Hepatocyte (in vitro differentiated cells): ENCODE measurements at regions not wholly inside any gene's neighbourhood (a gene's known extent, or its start where the extent isn't known, plus 50 kb on each side); places are given as distances from the start of the nearest gene placed in this dataset.
"Not testable (repeated sequence)": the region's sequence is repeated elsewhere in the genome, so short reads cannot be mapped to it uniquely, and the experiment has no call there.

Source experiments
- DNase-seq: peaks from one replicate; pipeline ENCODE4 v3.0.0-alpha.2; 2016; ENCODE audit warnings: low spot score
- H2AFZ ChIP-seq: fragments of 200-600 bp; sonication (generic); 2 replicates; pipeline ENCODE4 v1.6.0; 2016; ENCODE audit warnings: antibody characterized with exemption, mild to moderate bottlenecking
- H3K27ac ChIP-seq: fragments of 200-600 bp; sonication (generic); 2 replicates; pipeline ENCODE4 v1.5.1; 2016; ENCODE audit warnings: mild to moderate bottlenecking
- H3K27me3 ChIP-seq: fragments of 200-600 bp; sonication (generic); 2 replicates; pipeline ENCODE4 v1.6.1; 2016
- H3K36me3 ChIP-seq: fragments of 200-600 bp; sonication (generic); replicated peaks from 2 replicates; pipeline ENCODE4 v1.5.1; 2016; ENCODE audit warnings: low read depth; ENCODE audit not compliant: insufficient read depth
- H3K4me1 ChIP-seq: fragments of 200-600 bp; sonication (generic); 2 replicates; pipeline ENCODE4 v1.5.1; 2016; ENCODE audit warnings: mild to moderate bottlenecking, moderate library complexity; ENCODE audit not compliant: insufficient read depth
- H3K4me2 ChIP-seq: fragments of 200-600 bp; sonication (generic); 2 replicates; pipeline ENCODE4 v1.6.0; 2016
- H3K4me3 ChIP-seq: fragments of 200-600 bp; sonication (generic); 2 replicates; pipeline ENCODE4 v1.5.1; 2016; ENCODE audit warnings: mild to moderate bottlenecking
- H3K79me2 ChIP-seq: fragments of 200-600 bp; sonication (generic); 2 replicates; pipeline ENCODE4 v1.6.0; 2017; ENCODE audit warnings: mild to moderate bottlenecking
- H3K9me2 ChIP-seq: fragments of 200-600 bp; sonication (generic); replicated peaks from 2 replicates; pipeline ENCODE4 v1.6.0; 2017; ENCODE audit warnings: mild to moderate bottlenecking; ENCODE audit not compliant: insufficient read depth
- H3K9me3 ChIP-seq: fragments of 200-600 bp; sonication (generic); 2 replicates; pipeline ENCODE4 v1.5.1; 2016; ENCODE audit warnings: low read depth, mild to moderate bottlenecking
- H4K20me1 ChIP-seq: fragments of 200-600 bp; sonication (generic); 2 replicates; pipeline ENCODE4 v1.6.0; 2016; ENCODE audit warnings: mild to moderate bottlenecking; ENCODE audit not compliant: insufficient read depth, poor library complexity, severe bottlenecking
- CTCF ChIP-seq: fragments of 200-600 bp; sonication (generic); IDR thresholded peaks from 2 replicates; pipeline ENCODE4 v1.5.1; 2016; ENCODE audit warnings: antibody characterized with exemption, mild to moderate bottlenecking; ENCODE audit not compliant: poor library complexity
- EZH2 ChIP-seq: fragments of 200-600 bp; sonication (generic); IDR thresholded peaks from 2 replicates; pipeline ENCODE4 v1.6.1; 2016; ENCODE audit warnings: antibody characterized with exemption, mild to moderate bottlenecking, borderline replicate concordance
- EZH2phosphoT487 ChIP-seq: fragments of 200-600 bp; sonication (generic); IDR thresholded peaks from one replicate; pipeline ENCODE4 v1.6.1; 2018; ENCODE audit warnings: antibody characterized with exemption, mild to moderate bottlenecking, low read depth, moderate library complexity; ENCODE audit not compliant: unreplicated experiment, severe bottlenecking
- WGBS: methylation state at CpG from one replicate; pipeline ENCODE4 v1.1.6; 2016; ENCODE audit warnings: low lambda C conversion rate; ENCODE audit errors: missing lambda C conversion rate; 5-methylcytosine and 5-hydroxymethylcytosine counted together

GRCh38 chr2:117336496-117336895 is 478.0 kb upstream of the DDX18 start:
- Histone ChIP-seq H3K4me3 (no peak overlapping the region), H3K4me2 (no peak overlapping the region), H3K27me3 (no peaks in the 10 kb centered on the region), H3K9me3 (no peaks in the 10 kb centered on the region), H4K20me1 (no peaks in the 10 kb centered on the region), H3K4me1 (no peaks in the 10 kb centered on the region), H3K36me3 (no peaks in the 10 kb centered on the region), H3K79me2 (no peaks in the 10 kb centered on the region), H2AFZ (no peak overlapping the region), H3K9me2 (no peaks in the 10 kb centered on the region), H3K27ac (no peak overlapping the region)
- 68% methylated on average over 4 of the region's 4 CpGs for WGBS
- DNase-seq, result no peak
- TF ChIP-seq EZH2phosphoT487 (no peak), CTCF (no peak), EZH2 (no peak)

- H3K4me3 ChIP-seq, H3K9me3 ChIP-seq, H3K9me2 ChIP-seq, H3K4me2 ChIP-seq, H4K20me1 ChIP-seq, H3K79me2 ChIP-seq, H3K27ac ChIP-seq, H3K27me3 ChIP-seq, H3K4me1 ChIP-seq, H3K36me3 ChIP-seq, H2AFZ ChIP-seq, DNase-seq: not testable (repeated sequence)
- 82% methylated on average over 3 of the region's 3 CpGs for WGBS
Measured at GRCh38 chr2:117337981-117338380, 476.5 kb upstream of the DDX18 start.

GRCh38 chr2:117339980-117340379 is 474.5 kb upstream of the DDX18 start:
- TF ChIP-seq EZH2, result no peak
- TF ChIP-seq EZH2phosphoT487, result no peak
- TF ChIP-seq CTCF, result no peak
- Histone ChIP-seq H2AFZ (no peak overlapping the region), H3K4me2 (no peak overlapping the region), H3K27ac (no peak overlapping the region), H3K27me3 (no peaks in the 10 kb centered on the region), H3K79me2 (no peaks in the 10 kb centered on the region), H3K4me3 (no peak overlapping the region), H3K9me3 (no peaks in the 10 kb centered on the region), H3K4me1 (no peaks in the 10 kb centered on the region), H3K9me2 (no peaks in the 10 kb centered on the region), H4K20me1 (no peaks in the 10 kb centered on the region), H3K36me3 (no peaks in the 10 kb centered on the region)
- 85% methylated on average over 3 of the region's 3 CpGs for WGBS
- DNase-seq, result no peak

GRCh38 chr2:117341690-117342089 is 472.8 kb upstream of the DDX18 start:
- H3K4me3 ChIP-seq, result no peak overlapping the region
- H3K27ac ChIP-seq, result no peak overlapping the region
- no peak overlapping the region for H2AFZ ChIP-seq
- no peaks in the 10 kb centered on the region for H3K36me3 ChIP-seq
- H3K9me3 ChIP-seq, result no peaks in the 10 kb centered on the region
- TF ChIP-seq EZH2 (no peak), CTCF (no peak), EZH2phosphoT487 (no peak)
- H3K4me2 ChIP-seq, result no peak overlapping the region
- no peak for DNase-seq
- no peaks in the 10 kb centered on the region for H3K4me1 ChIP-seq
- no peaks in the 10 kb centered on the region for H3K27me3 ChIP-seq
- H3K79me2 ChIP-seq, result no peaks in the 10 kb centered on the region
- WGBS, result 82% methylated on average over 5 of the region's 5 CpGs
- no peaks in the 10 kb centered on the region for H3K9me2 ChIP-seq
- no peaks in the 10 kb centered on the region for H4K20me1 ChIP-seq
